IPS-20b (cell line): ENCODE measurements at regions not wholly inside any gene's neighbourhood (a gene's known extent, or its start where the extent isn't known, plus 50 kb on each side); places are given as distances from the start of the nearest gene placed in this dataset.

Experiments
- H3K27ac ChIP-seq: one replicate; pipeline ENCODE4 v1.5.1; 2013; ENCODE audit warnings: low read length
- H3K27me3 ChIP-seq: 2 replicates; pipeline ENCODE4 v1.6.1; 2013; ENCODE audit warnings: mild to moderate bottlenecking, low read length, inconsistent platforms; ENCODE audit not compliant: insufficient read depth
- H3K36me3 ChIP-seq: 2 replicates; pipeline ENCODE4 v1.6.1; 2013; ENCODE audit warnings: low read depth, mild to moderate bottlenecking, inconsistent platforms, low read length, moderate library complexity; ENCODE audit not compliant: insufficient read depth
- H3K4me1 ChIP-seq: 2 replicates; pipeline ENCODE4 v1.6.1; 2013; ENCODE audit warnings: mild to moderate bottlenecking, control low read depth, inconsistent platforms, low read length, moderate library complexity; ENCODE audit not compliant: insufficient read depth
- H3K4me3 ChIP-seq: 2 replicates; pipeline ENCODE4 v1.5.1; 2013; ENCODE audit warnings: mild to moderate bottlenecking, low read length, inconsistent platforms
- H3K9ac ChIP-seq: 2 replicates; pipeline ENCODE4 v1.6.1; 2013; ENCODE audit warnings: low read depth, mild to moderate bottlenecking, inconsistent platforms, low read length, moderate library complexity
- H3K9me3 ChIP-seq: 2 replicates; pipeline ENCODE4 v1.6.1; 2013; ENCODE audit warnings: mild to moderate bottlenecking, low read depth, low read length, inconsistent platforms; ENCODE audit not compliant: insufficient read depth

DNA sequence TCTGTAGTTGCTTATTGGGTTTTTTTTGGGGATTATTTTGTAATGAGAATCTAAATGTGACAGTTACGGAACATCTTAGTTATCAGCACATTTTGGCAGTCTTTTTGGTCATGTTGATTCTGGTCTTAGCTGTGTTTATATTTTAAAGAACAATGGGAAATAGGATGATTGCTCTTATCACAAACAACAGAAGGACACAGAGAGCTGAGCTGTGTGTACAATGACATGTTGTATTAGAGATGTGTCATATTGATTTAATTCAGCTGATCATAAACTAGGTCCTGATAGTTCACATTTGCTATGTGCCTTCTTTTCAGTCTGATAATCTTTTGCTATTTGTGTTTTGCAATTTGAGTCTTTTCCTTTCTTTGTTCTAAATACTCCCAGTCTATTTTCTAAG is 781.7 kb downstream of the TRHDE start:
- H3K9ac ChIP-seq = no peak overlapping the region
- H3K9me3 ChIP-seq = no peaks in the 10 kb centered on the region
- H3K27ac ChIP-seq = no peak overlapping the region
- no peaks in the 10 kb centered on the region for H3K4me1 ChIP-seq
- H3K27me3 ChIP-seq = no peaks in the 10 kb centered on the region
- no peaks in the 10 kb centered on the region for H3K36me3 ChIP-seq
- no peak overlapping the region for H3K4me3 ChIP-seq

DNA sequence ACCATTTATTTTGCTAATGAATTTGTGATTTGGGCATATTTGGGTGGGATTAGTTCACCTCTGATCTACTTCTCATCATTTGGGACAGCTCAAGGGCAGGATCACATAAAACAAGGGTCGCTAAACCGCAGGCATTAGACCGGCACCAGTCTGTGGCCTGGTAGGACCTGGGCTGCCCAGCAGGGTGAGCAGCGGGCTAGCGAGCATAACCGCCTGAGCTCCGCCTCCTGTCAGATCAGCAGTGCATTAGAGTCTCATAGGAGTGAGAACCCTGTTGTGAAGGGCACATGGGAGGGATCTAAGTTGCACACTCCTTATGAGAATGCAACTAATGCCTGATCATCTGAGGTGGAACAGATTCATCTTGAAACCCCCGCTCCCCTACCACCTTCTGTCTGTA is 785.3 kb downstream of the TRHDE start:
- no peaks in the 10 kb centered on the region for H3K27me3 ChIP-seq
- H3K4me1 ChIP-seq = no peaks in the 10 kb centered on the region
- no peaks in the 10 kb centered on the region for H3K36me3 ChIP-seq
- H3K27ac ChIP-seq = no peak overlapping the region
- no peak overlapping the region for H3K9ac ChIP-seq
- no peak overlapping the region for H3K4me3 ChIP-seq
- H3K9me3 ChIP-seq = no peaks in the 10 kb centered on the region

DNA sequence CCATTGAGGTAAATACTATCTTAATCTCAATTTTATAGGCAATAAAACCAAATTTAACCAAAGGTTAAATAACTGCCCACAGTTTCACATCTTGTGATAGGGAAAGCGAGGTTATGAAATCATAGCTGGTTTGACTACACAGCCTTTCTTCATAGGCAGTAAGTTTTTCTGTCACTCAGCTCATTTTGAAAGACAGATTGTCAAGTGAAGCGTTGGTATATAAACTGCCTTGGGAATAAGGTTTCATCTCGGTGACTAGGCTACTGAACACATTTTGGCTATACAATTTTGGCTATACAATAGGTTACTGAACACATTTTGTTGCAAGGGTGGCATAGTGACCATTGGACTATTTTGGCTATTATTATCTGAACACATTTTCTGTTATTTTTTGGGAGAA is 793.7 kb downstream of the TRHDE start:
- H3K9me3 ChIP-seq = no peaks in the 10 kb centered on the region
- no peak overlapping the region for H3K27ac ChIP-seq
- H3K4me3 ChIP-seq = no peak overlapping the region
- H3K9ac ChIP-seq = no peak overlapping the region
- no peaks in the 10 kb centered on the region for H3K27me3 ChIP-seq
- H3K36me3 ChIP-seq = no peaks in the 10 kb centered on the region
- H3K4me1 ChIP-seq = no peaks in the 10 kb centered on the region

DNA sequence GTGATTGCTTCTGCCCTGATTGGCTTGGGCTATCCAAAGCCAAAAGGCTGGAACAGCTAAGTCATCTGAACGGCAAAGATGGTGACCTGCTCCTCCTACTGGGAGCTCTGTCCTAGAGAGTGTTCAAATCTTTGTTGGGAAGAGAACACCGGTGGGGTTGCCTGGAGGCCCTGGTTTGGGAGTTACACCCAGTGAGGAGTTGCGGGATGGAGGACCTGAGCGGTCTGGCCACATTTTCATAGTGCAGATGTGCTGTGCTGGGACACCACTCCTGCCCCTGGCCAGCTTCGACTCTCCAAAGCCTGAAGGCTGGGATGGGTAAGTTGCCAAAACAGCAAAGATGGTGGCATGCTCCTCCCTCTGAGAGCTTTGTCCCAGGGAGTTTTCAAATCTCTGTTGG is 795.4 kb downstream of the TRHDE start:
- Histone ChIP-seq H3K36me3 (no peaks in the 10 kb centered on the region), H3K9me3 (no peaks in the 10 kb centered on the region), H3K27me3 (no peaks in the 10 kb centered on the region), H3K4me1 (no peaks in the 10 kb centered on the region), H3K4me3 (no peak overlapping the region), H3K27ac (no peak overlapping the region), H3K9ac (no peak overlapping the region)

DNA sequence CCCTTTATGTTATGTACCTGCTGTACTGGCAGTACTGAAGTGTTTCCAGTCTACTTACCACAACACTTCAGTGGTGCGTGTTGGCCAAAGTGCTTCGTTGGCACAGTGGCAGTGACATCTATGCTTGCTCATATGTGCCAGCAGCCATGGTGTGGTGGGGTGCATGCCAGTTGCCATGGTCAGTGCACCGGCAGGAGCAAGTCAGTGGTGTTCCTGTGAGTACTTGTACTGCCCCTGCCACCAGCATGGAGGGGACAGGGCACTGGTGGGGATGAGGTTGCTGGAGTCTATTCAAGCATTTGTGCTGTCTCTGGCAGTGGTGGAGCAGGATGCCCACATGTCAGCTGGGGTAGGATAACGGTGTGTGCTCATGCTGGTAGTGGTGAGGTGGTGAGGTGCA is 800.0 kb downstream of the TRHDE start:
- no peak overlapping the region for H3K4me3 ChIP-seq
- no peaks in the 10 kb centered on the region for H3K27me3 ChIP-seq
- H3K9me3 ChIP-seq = no peaks in the 10 kb centered on the region
- no peaks in the 10 kb centered on the region for H3K4me1 ChIP-seq
- no peak overlapping the region for H3K27ac ChIP-seq
- H3K9ac ChIP-seq = no peak overlapping the region
- H3K36me3 ChIP-seq = no peaks in the 10 kb centered on the region

DNA sequence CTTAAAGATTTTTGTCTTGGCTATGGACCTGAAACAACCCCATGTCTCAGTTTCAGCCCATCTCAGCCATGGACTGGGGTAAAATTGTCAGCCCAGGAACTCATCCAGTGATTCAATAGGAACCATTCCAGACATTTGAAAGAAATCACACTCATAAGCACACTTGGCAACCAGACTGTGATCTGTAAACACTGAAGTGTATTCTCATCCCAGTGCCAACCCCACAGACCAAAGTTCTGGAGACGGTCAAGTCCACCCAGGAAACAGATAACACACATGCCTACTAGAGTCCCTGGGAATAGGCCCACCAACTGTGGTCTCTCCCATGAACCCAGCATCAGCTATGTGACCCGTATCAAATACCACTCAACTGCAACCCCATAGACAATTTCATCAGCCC is 804.6 kb downstream of the TRHDE start:
- H3K9me3 ChIP-seq = no peaks in the 10 kb centered on the region
- H3K9ac ChIP-seq = no peak overlapping the region
- H3K4me1 ChIP-seq = no peaks in the 10 kb centered on the region
- no peak overlapping the region for H3K4me3 ChIP-seq
- H3K36me3 ChIP-seq = no peaks in the 10 kb centered on the region
- no peaks in the 10 kb centered on the region for H3K27me3 ChIP-seq
- H3K27ac ChIP-seq = no peak overlapping the region

DNA sequence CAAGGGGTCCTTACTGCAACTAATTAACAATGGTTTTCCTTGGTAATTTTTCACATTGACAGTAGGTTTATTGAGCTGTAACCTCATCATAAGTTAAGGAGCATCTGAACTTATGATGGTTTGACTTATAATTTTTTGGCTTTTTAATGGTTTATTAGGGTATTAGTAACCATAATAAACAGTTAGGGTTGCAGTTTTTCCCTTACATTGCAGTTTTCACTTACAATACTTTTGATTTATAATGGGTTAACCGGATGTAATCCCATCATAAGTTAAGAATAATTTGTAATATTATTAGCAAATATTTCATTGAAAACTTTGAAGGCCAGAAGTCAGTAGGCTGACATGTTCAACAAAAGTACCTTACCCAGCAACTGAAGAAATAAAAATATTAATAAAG is 811.6 kb downstream of the TRHDE start:
- H3K9ac ChIP-seq = no peak overlapping the region
- H3K9me3 ChIP-seq = peaks cover 5% of the 10 kb centered on the region; the same call in 1 of the 2 replicates
- no peaks in the 10 kb centered on the region for H3K4me1 ChIP-seq
- no peaks in the 10 kb centered on the region for H3K36me3 ChIP-seq
- H3K27me3 ChIP-seq = no peaks in the 10 kb centered on the region
- H3K27ac ChIP-seq = no peak overlapping the region
- no peak overlapping the region for H3K4me3 ChIP-seq

DNA sequence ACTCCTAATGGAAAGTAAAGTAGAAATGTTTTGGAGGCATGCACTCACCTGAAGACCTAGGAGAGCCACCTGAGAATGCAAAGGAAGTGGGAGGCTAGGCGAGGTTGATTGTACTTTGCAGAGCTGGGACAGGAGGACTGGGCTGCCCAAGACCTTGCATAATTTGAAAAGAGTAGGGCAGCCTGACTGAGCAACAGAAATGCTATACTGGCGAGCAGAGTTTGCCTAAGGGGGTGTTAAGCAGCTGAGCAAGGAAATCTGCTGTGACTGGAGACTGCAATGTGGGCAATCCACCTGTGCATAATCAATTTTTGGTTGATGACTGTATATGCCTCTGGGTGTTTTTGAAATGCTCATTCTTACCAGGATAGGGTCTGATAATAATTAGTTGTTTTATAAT is 834.1 kb downstream of the TRHDE start:
- Histone ChIP-seq H3K36me3 (no peaks in the 10 kb centered on the region), H3K9me3 (no peaks in the 10 kb centered on the region), H3K27me3 (no peaks in the 10 kb centered on the region), H3K9ac (no peak overlapping the region), H3K27ac (no peak overlapping the region), H3K4me3 (no peak overlapping the region), H3K4me1 (peaks cover 3% of the 10 kb centered on the region; the same call in 1 of the 2 replicates)

DNA sequence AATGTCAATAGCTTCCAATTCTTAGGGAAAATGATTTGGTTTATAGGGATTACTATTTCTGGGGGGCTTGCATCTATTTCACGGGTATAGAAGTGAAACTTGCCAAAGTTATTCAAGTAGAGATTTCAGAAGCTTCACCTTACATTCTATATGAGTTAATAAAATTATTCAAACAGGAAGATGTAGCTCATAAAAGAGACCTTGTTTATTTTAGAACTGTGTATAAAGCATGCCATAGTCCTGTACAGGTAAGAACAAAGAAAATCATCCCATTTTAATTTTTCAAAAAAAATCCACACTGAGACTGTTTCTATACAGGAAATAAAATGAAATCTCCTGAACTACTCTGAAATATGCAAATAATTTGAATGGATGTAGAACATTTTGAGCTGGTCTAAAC is 834.7 kb downstream of the TRHDE start:
- no peak overlapping the region for H3K27ac ChIP-seq
- no peak overlapping the region for H3K4me3 ChIP-seq
- no peak overlapping the region for H3K9ac ChIP-seq
- H3K9me3 ChIP-seq = no peaks in the 10 kb centered on the region
- H3K27me3 ChIP-seq = no peaks in the 10 kb centered on the region
- H3K4me1 ChIP-seq = peaks cover 3% of the 10 kb centered on the region; the same call in 1 of the 2 replicates
- H3K36me3 ChIP-seq = no peaks in the 10 kb centered on the region

DNA sequence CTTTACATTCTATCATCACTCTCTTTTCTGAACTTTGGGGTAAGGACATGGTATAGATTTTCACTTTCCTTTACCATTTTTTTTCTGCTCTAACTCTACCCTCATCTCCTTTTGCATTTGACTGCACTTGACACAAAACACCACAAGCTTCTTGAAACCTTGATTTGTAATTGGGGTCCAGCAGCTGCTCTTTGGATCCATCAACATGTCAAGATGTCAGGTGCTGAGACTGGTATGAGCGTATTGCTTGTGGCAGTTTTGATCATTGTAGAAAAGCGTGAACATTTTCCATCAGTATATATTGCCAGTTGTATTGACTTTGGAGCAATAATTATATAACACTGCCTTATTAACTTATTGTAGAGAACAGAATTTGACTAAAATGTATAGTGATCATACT is 838.6 kb downstream of the TRHDE start:
- Histone ChIP-seq H3K36me3 (no peaks in the 10 kb centered on the region), H3K9me3 (no peaks in the 10 kb centered on the region), H3K27ac (no peak overlapping the region), H3K9ac (no peak overlapping the region), H3K4me3 (no peak overlapping the region), H3K4me1 (peaks cover 3% of the 10 kb centered on the region; the same call in 1 of the 2 replicates), H3K27me3 (no peaks in the 10 kb centered on the region)

DNA sequence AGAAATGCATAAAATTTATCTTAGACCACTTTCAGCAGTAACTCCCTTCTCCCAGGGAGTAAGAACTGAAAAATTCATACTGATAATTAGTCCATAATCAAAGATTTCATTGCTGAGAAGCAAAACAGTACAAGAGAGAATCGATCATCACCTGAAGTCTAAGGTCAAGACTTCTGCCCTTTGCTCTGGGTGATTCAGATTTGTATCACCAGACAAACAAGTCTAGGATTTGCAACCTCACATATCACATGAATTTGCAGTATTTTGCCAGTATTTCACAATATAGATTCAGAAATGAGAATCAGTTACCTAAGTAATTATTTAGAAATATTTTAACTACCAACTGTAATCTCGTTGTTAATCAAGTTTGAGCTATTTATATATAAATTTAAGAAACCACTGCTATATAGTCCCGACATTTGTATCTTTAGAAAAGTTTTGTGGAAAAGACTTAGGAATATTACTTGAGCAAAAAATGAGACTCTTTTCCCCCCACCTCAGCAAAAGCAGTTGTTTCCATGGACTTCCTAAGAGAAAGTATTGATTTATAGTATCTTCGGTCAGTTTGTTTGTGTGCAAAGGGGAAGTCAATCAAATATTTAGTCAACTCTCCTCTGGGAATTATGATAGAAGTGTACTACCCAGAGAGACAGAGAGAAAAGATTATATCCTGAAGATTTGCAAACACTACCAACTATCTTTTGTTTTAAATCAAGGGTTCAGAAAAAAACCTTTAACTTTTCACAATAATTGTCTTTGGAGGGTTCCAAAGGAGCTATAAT is 840.1 kb downstream of the TRHDE start:
- no peak overlapping the region for H3K27ac ChIP-seq
- no peak overlapping the region for H3K9ac ChIP-seq
- no peaks in the 10 kb centered on the region for H3K27me3 ChIP-seq

DNA sequence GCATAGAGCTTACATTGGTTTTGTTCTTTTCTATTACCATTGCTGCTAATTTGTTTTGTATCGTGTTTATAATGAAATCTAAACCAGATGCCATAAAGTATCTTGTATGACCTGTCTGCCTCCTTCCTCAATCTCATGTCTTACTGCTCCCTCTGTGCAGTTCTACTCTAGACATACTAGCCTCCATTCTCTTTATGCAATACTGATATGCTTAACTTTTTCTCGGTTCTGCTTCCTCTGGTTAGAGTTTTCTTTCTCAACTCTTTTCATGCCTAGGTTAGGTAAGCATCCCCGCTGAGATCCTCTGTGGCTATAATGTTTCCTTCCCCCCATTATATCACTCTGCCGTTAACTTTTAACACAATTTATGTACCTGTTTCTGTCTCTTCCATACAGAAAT is 852.3 kb downstream of the TRHDE start:
- no peak overlapping the region for H3K4me3 ChIP-seq
- no peak overlapping the region for H3K27ac ChIP-seq
- H3K27me3 ChIP-seq = no peaks in the 10 kb centered on the region
- H3K4me1 ChIP-seq = no peaks in the 10 kb centered on the region
- H3K9ac ChIP-seq = no peak overlapping the region
- no peaks in the 10 kb centered on the region for H3K36me3 ChIP-seq
- no peaks in the 10 kb centered on the region for H3K9me3 ChIP-seq

More for the DNA sequence above, 840.1 kb downstream of the TRHDE start:
- Histone ChIP-seq H3K4me3 (no peak overlapping the region), H3K9me3 (no peaks in the 10 kb centered on the region), H3K4me1 (no peaks in the 10 kb centered on the region), H3K36me3 (no peaks in the 10 kb centered on the region)
